ENCODE measurements at regions not wholly inside any gene's neighbourhood (a gene's known extent, or its start where the extent isn't known, plus 50 kb on each side); places are given as distances from the start of the nearest gene placed in this dataset.

GRCh38 chr1:88101041-88101440 lies 583.0 kb upstream of the PKN2 start:
- no peak for DNase-seq

GRCh38 chr1:88104236-88104635 lies 579.8 kb upstream of the PKN2 start:
- DNase-seq = no peak

GRCh38 chr1:88104886-88105285 lies 579.2 kb upstream of the PKN2 start:
- DNase-seq = no peak

GRCh38 chr1:88111816-88112215 lies 572.3 kb upstream of the PKN2 start:
- no peak for DNase-seq

GRCh38 chr1:88117597-88117996 lies 566.5 kb upstream of the PKN2 start:
- no peak for DNase-seq

GRCh38 chr1:88118176-88118845 lies 565.8 kb upstream of the PKN2 start:
- no peak for DNase-seq

- DNase-seq = no peak
Measured at GRCh38 chr1:88124614-88125013, 559.5 kb upstream of the PKN2 start.

- DNase-seq = no peak
Measured at GRCh38 chr1:88126467-88126866, 557.6 kb upstream of the PKN2 start.

- no peak for DNase-seq
Measured at GRCh38 chr1:88133991-88134390, 550.1 kb upstream of the PKN2 start.

GRCh38 chr1:88134983-88135921 lies 548.8 kb upstream of the PKN2 start:
- DNase-seq = no peak

- no peak for DNase-seq
Measured at GRCh38 chr1:88139633-88140032, 544.4 kb upstream of the PKN2 start.

- DNase-seq = no peak
Measured at GRCh38 chr1:88140325-88140724, 543.7 kb upstream of the PKN2 start.

GRCh38 chr1:88141499-88142074 lies 542.5 kb upstream of the PKN2 start:
- DNase-seq = no peak

GRCh38 chr1:88145752-88146151 lies 538.3 kb upstream of the PKN2 start:
- no peak for DNase-seq

- DNase-seq = no peak
Measured at GRCh38 chr1:88149686-88150085, 534.4 kb upstream of the PKN2 start.

- DNase-seq = no peak
Measured at GRCh38 chr1:88150330-88150729, 533.7 kb upstream of the PKN2 start.

- no peak for DNase-seq
Measured at GRCh38 chr1:88163187-88163586, 520.9 kb upstream of the PKN2 start.

- no peak for DNase-seq
Measured at GRCh38 chr1:88168126-88168525, 515.9 kb upstream of the PKN2 start.

- DNase-seq = no peak
Measured at GRCh38 chr1:88169139-88169538, 514.9 kb upstream of the PKN2 start.

- no peak for DNase-seq
Measured at GRCh38 chr1:88169939-88170338, 514.1 kb upstream of the PKN2 start.

GRCh38 chr1:88175120-88175630 lies 508.9 kb upstream of the PKN2 start:
- no peak for DNase-seq

GRCh38 chr1:88175631-88176226 lies 508.3 kb upstream of the PKN2 start:
- no peak for DNase-seq

- no peak for DNase-seq
Measured at GRCh38 chr1:88179943-88180342, 504.1 kb upstream of the PKN2 start.

Data from activated CD4-positive, CD25-positive, alpha-beta regulatory T cell (primary cell).